C4-2B (cell line): ENCODE measurements at regions not wholly inside any gene's neighbourhood (a gene's known extent, or its start where the extent isn't known, plus 50 kb on each side); places are given as distances from the start of the nearest gene placed in this dataset.

Experiments
- H3K27ac ChIP-seq: fragments of 450-650 bp; 2 replicates; pipeline ENCODE4 v1.5.1; 2017
- ZFX ChIP-seq: fragments of 450-650 bp; IDR thresholded peaks from 2 replicates; pipeline ENCODE4 v1.6.1; 2017
- TF ChIP-seq, protein P1 (sequence below): fragments of 450-650 bp; conservative IDR thresholded peaks from 2 replicates; pipeline ENCODE4 v1.5.1; 2017; ENCODE audit warnings: mild to moderate bottlenecking

DNA sequence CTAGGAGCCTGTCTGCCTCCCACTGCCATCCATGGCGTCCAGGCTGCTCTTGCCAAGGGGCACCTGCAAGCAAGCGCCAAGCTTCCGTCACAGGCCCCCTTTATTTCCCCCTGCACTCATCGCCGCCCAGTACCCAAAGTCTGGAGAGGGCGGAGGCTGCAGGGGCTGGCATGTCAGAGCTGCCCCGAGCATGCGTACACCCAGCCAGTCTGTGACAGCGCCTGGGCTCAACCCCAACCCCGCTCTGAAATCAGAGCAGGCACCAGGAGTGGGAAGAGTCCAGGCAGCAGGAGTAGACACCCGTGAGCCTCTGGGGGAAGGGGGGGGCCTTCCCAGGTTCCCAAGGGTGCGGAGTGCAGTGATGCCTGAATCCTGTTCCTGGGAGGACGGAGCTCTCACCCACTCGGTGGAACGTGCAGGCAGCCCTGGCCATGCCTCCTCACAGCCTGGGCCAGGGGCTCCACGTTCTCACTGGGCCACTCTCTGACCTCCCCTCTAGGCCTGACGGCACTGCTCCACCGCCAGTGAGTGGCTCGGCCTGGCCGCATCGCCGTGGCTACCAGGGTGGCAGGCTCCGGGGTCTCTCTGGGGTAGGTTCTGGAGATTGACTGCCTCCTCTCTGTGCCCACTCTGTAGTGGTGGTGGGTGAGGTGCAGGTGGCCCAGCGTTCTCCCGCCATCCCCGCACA is 469.0 kb downstream of the CDH9 start:
- no peak overlapping the region for H3K27ac ChIP-seq
- no peak for TF ChIP-seq ZFX
- TF ChIP-seq, protein P1, sequence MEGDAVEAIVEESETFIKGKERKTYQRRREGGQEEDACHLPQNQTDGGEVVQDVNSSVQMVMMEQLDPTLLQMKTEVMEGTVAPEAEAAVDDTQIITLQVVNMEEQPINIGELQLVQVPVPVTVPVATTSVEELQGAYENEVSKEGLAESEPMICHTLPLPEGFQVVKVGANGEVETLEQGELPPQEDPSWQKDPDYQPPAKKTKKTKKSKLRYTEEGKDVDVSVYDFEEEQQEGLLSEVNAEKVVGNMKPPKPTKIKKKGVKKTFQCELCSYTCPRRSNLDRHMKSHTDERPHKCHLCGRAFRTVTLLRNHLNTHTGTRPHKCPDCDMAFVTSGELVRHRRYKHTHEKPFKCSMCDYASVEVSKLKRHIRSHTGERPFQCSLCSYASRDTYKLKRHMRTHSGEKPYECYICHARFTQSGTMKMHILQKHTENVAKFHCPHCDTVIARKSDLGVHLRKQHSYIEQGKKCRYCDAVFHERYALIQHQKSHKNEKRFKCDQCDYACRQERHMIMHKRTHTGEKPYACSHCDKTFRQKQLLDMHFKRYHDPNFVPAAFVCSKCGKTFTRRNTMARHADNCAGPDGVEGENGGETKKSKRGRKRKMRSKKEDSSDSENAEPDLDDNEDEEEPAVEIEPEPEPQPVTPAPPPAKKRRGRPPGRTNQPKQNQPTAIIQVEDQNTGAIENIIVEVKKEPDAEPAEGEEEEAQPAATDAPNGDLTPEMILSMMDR, result no peak

DNA sequence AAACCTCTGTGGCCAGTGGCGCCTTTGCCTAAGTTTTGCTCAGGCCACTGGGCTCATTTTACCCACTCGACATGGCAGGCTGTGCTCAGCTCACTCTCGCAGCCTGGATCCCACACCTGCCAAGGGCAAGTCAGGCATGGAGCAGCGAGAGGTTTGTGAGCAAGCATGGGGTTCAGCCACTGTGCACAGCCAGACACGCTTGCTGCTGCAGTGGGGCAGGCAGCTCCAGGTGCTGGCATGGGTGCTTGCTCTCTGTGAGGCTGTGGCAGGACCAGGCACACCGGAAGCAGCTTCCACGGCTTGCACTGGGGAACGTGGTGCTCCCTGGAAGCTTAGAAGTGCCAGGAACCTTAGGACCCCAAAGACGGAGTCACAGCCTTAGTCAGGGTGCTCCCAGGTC is 470.1 kb downstream of the CDH9 start:
- no peak overlapping the region for H3K27ac ChIP-seq
- TF ChIP-seq, protein P1, result no peak
- no peak for TF ChIP-seq ZFX

DNA sequence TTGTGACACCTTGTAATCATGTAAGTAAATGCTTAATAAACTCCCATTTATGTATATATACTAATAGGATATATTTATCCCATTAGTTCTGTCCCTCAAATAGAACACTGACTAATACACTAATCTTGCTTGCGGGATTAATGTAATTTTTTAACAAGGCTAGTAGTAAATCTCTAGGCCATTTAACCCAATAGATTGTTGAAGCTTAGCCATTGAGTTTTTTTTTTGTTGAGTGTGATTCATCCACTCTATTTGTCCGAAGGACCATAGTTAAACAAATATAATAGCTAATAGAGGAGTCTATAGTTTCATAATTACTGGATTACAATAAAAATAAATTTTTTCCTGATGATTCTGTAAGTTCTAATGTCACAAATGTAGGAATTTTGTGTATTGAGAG is 474.4 kb downstream of the CDH9 start:
- TF ChIP-seq, protein P1, result no peak
- no peak for TF ChIP-seq ZFX

DNA sequence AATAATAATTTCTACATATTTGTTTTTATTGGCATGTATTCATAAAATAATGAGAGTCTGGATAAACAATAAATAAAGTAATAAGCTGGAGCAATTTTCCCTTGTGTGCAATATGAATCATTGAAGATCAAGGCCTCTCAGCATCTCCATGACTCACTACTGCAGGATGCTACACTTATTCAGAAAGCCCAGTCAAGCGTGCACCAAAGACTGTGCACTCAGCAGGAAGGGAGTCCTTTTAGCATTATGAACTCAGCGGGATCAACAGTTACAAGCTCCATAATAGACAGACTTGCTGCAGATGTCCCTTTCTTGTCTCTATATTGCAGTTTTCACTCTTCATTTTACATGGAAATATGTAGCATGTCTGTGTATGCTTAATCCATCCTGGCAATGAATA is 485.3 kb downstream of the CDH9 start:
- no peak overlapping the region for H3K27ac ChIP-seq
- TF ChIP-seq, protein P1, result no peak
- no peak for TF ChIP-seq ZFX

More for the DNA sequence above, 474.4 kb downstream of the CDH9 start:
- no peak overlapping the region for H3K27ac ChIP-seq

DNA sequence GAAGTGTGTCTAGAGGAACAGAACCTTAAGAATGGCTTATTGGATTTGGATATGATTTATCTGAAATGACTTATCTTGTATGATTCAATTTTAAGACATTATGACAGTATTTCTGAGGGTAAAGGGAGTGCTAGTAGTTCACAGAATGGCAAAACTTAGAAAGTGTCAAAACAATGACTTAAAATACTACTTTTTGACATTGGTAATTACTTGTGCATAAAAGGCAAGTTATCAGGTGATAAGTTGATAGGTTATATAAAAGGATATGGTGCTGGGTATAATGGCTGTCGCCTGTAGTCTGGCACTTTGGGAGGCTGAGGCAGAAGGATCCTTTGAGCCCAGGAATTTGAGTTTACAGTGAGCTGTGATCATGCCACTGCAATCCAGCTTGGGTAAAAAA is 494.4 kb downstream of the CDH9 start:
- no peak overlapping the region for H3K27ac ChIP-seq
- TF ChIP-seq ZFX, result no peak
- TF ChIP-seq, protein P1, result no peak

DNA sequence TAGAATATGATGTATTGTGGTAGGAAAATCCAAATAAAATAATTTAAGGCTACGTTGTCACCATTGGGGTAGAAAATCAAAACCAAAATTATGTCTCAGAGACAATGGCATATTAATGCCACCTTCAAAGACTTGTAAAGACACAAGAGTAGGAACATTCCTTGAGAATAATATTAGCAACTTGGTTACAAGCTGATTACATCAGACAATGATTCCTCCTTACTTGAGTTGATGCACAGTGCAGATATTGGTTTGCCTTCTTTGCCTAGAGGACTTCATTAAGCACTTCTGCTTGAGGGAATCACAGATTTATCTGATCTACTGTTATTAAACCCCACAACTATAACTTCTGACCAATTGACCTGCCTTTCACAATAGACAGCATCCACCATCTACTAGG is 500.2 kb downstream of the CDH9 start:
- H3K27ac ChIP-seq, result no peak overlapping the region
- TF ChIP-seq, protein P1, result no peak
- no peak for TF ChIP-seq ZFX

DNA sequence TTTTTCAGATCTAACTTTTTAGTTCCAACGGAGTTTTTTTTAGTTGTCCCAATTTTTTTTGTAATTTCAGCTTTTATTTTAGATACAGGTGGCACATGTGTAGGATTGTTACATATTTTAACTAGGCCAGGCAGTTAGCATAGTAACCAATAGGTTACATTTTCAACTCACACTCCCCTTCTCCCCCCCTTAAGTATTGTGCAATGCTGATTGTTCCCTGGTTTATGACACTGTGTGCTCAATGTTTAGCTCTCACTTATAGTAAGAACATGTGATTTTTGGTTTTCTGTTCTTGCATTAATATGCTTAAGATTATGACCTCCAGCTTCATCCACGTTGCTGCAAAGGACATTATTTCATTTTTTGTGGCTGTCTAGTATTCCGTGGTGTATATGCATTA is 503.2 kb downstream of the CDH9 start:
- H3K27ac ChIP-seq, result no peak overlapping the region
- TF ChIP-seq, protein P1, result no peak
- TF ChIP-seq ZFX, result no peak
